AG04449 (cell line): ENCODE measurements at regions not wholly inside any gene's neighbourhood (a gene's known extent, or its start where the extent isn't known, plus 50 kb on each side); places are given as distances from the start of the nearest gene placed in this dataset.

Experiments
- CTCF ChIA-PET: fragments of 350-600 bp; formaldehyde crosslinking; extraction: SDS; loops from one replicate; lab custom pipeline; 2021; ENCODE audit warnings: antibody characterized with exemption; lab: Yijun Ruan, JAX
- POLR2A ChIA-PET: fragments of 400-600, 350-600 bp; formaldehyde crosslinking; extraction: SDS; loops from one replicate; lab custom pipeline; 2020; ENCODE audit warnings: antibody characterized with exemption, inconsistent platforms; lab: Yijun Ruan, JAX
- DNase-seq: peaks from one replicate; pipeline ENCODE4 v3.0.0-alpha.2; 2010; ENCODE audit warnings: low read depth, low spot score
- H3K4me3 ChIP-seq: 2 replicates; pipeline ENCODE4 v1.5.1; 2011; ENCODE audit warnings: low read depth, mild to moderate bottlenecking, control low read depth, low read length
- TF ChIP-seq, protein P1 (sequence below): IDR thresholded peaks from one replicate; pipeline ENCODE4 v1.5.1; 2011; ENCODE audit warnings: mild to moderate bottlenecking, moderate library complexity, low read length, control low read depth, inconsistent platforms; ENCODE audit not compliant: insufficient read depth; ENCODE audit errors: missing control alignments

DNA sequence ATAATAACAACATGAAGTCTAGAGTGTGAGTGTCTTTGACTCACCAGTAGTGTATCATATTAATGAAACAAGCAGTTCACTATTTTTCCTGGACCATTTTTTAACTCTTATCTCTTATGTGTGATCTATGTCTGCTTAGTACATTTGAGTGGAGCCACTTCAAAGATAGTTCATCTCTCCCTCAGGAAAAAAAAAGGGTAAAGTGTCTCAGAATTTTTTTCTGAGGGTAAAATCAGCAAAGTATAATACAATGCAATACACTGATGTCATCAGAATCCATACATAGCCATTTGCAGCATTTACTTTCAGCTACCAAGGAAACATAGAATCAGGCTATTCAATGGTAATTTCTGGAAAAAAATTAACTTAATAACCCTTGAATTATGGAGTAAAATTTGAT, 706.7 kb downstream of the DNAJB9 start:
- ChIA-PET CTCF (no interaction called here), POLR2A (no interaction called here)
- DNase-seq: no peak
- TF ChIP-seq, protein P1, sequence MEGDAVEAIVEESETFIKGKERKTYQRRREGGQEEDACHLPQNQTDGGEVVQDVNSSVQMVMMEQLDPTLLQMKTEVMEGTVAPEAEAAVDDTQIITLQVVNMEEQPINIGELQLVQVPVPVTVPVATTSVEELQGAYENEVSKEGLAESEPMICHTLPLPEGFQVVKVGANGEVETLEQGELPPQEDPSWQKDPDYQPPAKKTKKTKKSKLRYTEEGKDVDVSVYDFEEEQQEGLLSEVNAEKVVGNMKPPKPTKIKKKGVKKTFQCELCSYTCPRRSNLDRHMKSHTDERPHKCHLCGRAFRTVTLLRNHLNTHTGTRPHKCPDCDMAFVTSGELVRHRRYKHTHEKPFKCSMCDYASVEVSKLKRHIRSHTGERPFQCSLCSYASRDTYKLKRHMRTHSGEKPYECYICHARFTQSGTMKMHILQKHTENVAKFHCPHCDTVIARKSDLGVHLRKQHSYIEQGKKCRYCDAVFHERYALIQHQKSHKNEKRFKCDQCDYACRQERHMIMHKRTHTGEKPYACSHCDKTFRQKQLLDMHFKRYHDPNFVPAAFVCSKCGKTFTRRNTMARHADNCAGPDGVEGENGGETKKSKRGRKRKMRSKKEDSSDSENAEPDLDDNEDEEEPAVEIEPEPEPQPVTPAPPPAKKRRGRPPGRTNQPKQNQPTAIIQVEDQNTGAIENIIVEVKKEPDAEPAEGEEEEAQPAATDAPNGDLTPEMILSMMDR: no peak
- H3K4me3 ChIP-seq: no peak overlapping the region

DNA sequence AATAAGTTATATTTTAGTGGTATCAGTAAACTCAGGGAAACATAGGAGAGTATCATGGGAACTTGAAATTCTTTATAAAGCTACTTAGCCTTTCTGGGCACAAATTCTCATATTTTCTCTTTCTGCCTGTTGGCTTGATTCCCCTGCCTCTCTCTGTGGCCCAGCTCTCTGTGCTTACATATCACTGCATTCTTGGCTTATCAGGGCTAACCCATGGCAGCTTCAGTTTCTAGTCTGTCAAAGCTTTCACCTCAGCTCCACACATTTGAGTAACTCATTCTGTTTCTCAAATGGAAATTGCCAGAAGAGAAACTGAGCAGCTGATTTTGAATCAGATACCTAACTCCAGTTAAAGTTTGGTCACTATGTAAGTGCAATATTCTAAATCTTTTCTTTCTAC, 713.1 kb downstream of the DNAJB9 start:
- no peak for DNase-seq
- TF ChIP-seq, protein P1: no peak
- H3K4me3 ChIP-seq: no peak overlapping the region
- POLR2A ChIA-PET: no interaction called here
- CTCF ChIA-PET: no interaction called here

DNA sequence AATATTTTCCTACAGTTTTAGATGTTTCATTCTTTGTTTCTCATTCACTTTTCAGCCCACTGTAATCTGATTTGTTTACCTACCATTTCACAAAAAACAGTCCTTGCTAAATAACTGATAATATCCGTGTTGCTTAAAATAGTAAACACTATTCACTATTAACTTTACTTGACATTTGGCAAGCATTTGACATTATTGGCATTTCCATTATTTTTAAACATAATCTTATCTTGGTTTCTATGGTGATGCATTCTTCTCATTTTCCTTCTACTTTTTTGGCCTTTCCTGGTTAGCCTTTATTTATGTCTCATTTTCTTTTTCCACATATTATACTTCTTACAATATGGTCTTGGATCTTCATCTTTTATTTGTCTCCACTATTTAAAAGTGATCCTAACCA, 715.3 kb downstream of the DNAJB9 start:
- no peak for DNase-seq
- POLR2A ChIA-PET: no interaction called here
- TF ChIP-seq, protein P1: no peak
- CTCF ChIA-PET: no interaction called here
- H3K4me3 ChIP-seq: no peak overlapping the region

DNA sequence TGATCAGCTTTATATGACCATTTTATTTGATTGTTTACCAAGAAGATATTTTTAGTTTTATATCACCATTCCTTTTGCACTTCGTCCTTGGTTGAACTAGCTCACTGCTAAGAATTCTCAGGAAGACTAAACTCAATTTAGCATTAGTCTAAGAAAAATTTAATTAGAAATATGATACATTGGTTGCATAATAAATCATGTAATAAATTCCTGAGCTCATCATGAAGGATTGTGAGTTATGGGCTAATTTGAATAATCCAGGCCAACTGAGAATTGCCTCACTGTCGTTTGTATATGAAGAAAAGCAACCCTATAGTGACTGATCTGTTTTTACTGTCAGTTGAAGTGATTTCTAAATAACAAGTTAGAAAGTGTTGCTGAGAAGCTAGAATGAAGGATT, 725.5 kb downstream of the DNAJB9 start:
- CTCF ChIA-PET: no interaction called here
- POLR2A ChIA-PET: no interaction called here
- DNase-seq: no peak
- no peak overlapping the region for H3K4me3 ChIP-seq
- TF ChIP-seq, protein P1: no peak

DNA sequence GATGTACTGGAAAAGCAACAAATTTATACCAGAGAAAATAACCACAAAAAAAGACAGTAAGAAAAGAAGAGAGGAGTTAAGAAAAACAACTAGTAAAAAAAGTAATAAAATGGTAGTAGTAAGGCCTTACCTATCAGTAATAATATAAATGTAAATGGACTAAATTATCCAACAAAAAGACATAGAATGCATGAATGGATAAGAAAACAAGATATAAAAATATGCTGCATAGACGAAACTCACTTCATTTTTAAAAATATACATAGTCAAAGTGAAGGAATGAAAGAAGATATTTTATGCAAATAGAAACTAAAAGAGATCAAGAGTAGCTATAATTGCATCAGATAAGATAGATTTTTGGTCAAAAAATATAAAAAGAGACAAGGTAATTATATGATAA, 739.1 kb downstream of the DNAJB9 start:
- no peak overlapping the region for H3K4me3 ChIP-seq
- TF ChIP-seq, protein P1: no peak
- DNase-seq: no peak
- POLR2A ChIA-PET: no interaction called here
- CTCF ChIA-PET: no interaction called here

DNA sequence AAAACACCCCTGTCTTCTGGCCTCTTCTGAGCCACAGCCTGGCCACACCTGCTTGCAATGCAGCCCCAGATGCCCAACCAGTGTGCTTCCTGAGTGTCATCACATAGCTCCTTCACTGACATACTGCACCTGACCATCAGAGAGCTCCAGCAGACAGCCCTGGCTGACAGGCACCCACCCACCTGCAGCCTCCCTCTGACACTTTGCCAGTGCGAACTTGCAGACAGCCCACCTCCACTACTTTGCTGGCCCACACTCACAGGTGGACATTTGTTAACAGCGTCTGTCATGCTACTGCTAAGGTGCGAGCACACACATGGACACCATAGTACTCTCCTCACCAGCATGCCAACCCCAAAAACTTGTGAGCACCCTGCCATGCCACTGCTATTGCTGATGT, 740.1 kb downstream of the DNAJB9 start:
- no peak overlapping the region for H3K4me3 ChIP-seq
- DNase-seq: no peak
- ChIA-PET CTCF (no interaction called here), POLR2A (no interaction called here)
- TF ChIP-seq, protein P1: no peak
